ENCODE measurements at regions not wholly inside any gene's neighbourhood (a gene's known extent, or its start where the extent isn't known, plus 50 kb on each side); places are given as distances from the start of the nearest gene placed in this dataset.
"Not testable (repeated sequence)": the region's sequence is repeated elsewhere in the genome, so short reads cannot be mapped to it uniquely, and the experiment has no call there.

GRCh38 chr3:105130911-105131310 lies 235.8 kb upstream of the ALCAM start:
- no peak for DNase-seq (ENCODE audit: low spot score)
- no peak for TF ChIP-seq CTCF (IDR thresholded peaks at IDR 0.05)

GRCh38 chr3:105137911-105138310 lies 228.8 kb upstream of the ALCAM start:
- TF ChIP-seq CTCF (IDR thresholded peaks at IDR 0.05) = no peak
- no peak for ATAC-seq (ENCODE audit: low FRiP score)
- no peak for DNase-seq (ENCODE audit: low spot score)

More at GRCh38 chr3:105130911-105131310, 235.8 kb upstream of the ALCAM start:
- no peak for ATAC-seq (ENCODE audit: low FRiP score)

- ATAC-seq (ENCODE audit: low FRiP score) (no peak), DNase-seq (ENCODE audit: low spot score) (no peak)
- no peak for TF ChIP-seq CTCF (IDR thresholded peaks at IDR 0.05)
These were observed 226.7 kb upstream of the ALCAM start for GRCh38 chr3:105139881-105140560.

- ATAC-seq (ENCODE audit: low FRiP score) = no peak
- no peak for DNase-seq (ENCODE audit: low spot score)
- TF ChIP-seq CTCF (IDR thresholded peaks at IDR 0.05) = no peak
These were observed 225.8 kb upstream of the ALCAM start for GRCh38 chr3:105140899-105141367.

GRCh38 chr3:105144837-105145236 lies 221.9 kb upstream of the ALCAM start:
- DNase-seq (ENCODE audit: low spot score) = no peak
- ATAC-seq (ENCODE audit: low FRiP score) = no peak
- TF ChIP-seq CTCF (IDR thresholded peaks at IDR 0.05) = no peak

GRCh38 chr3:105145511-105145910 lies 221.2 kb upstream of the ALCAM start:
- no peak for DNase-seq (ENCODE audit: low spot score)
- ATAC-seq (ENCODE audit: low FRiP score) = no peak
- TF ChIP-seq CTCF (IDR thresholded peaks at IDR 0.05) = no peak

GRCh38 chr3:105149197-105149596 lies 217.5 kb upstream of the ALCAM start:
- not testable (repeated sequence) for ATAC-seq (ENCODE audit: low FRiP score); DNase-seq (ENCODE audit: low spot score)
